Fibroblast of the aortic adventitia (primary cell): ENCODE measurements at regions not wholly inside any gene's neighbourhood (a gene's known extent, or its start where the extent isn't known, plus 50 kb on each side); places are given as distances from the start of the nearest gene placed in this dataset.

ENCODE experiments used
- DNase-seq: peaks from one replicate; pipeline ENCODE4 v3.0.0-alpha.2; 2010; ENCODE audit warnings: low read depth
- H3K4me3 ChIP-seq: 2 replicates; pipeline ENCODE4 v1.5.1; 2011; ENCODE audit warnings: low read depth, mild to moderate bottlenecking, control low read depth, low read length, moderate library complexity
- CTCF ChIP-seq: IDR thresholded peaks from 2 replicates; pipeline ENCODE4 v1.5.1; 2011; ENCODE audit warnings: mild to moderate bottlenecking, low read length, control low read depth, inconsistent platforms; ENCODE audit not compliant: insufficient read depth

- no peak for TF ChIP-seq CTCF
- H3K4me3 ChIP-seq, result no peak overlapping the region
- peak; percentile 84 for DNase-seq
These were observed 50.8 kb upstream of the PTHLH start for GRCh38 chr12:28023156-28023887.

- DNase-seq, result peak; percentile 49
- TF ChIP-seq CTCF, result no peak
- no peak overlapping the region for H3K4me3 ChIP-seq
These were observed 51.9 kb upstream of the PTHLH start for GRCh38 chr12:28024231-28024995.

GRCh38 chr12:28025821-28026505 lies 53.4 kb upstream of the PTHLH start:
- DNase-seq, result no peak
- no peak for TF ChIP-seq CTCF
- H3K4me3 ChIP-seq, result no peak overlapping the region

- no peak overlapping the region for H3K4me3 ChIP-seq
- TF ChIP-seq CTCF, result no peak
- no peak for DNase-seq
These were observed 54.2 kb upstream of the PTHLH start for GRCh38 chr12:28026701-28027100.

GRCh38 chr12:28027328-28027727 lies 54.8 kb upstream of the PTHLH start:
- TF ChIP-seq CTCF, result no peak
- no peak overlapping the region for H3K4me3 ChIP-seq
- DNase-seq, result peak; percentile 34

GRCh38 chr12:28027947-28028724 lies 55.6 kb upstream of the PTHLH start:
- no peak for TF ChIP-seq CTCF
- H3K4me3 ChIP-seq, result no peak overlapping the region
- DNase-seq, result no peak
